ENCODE measurements at regions not wholly inside any gene's neighbourhood (a gene's known extent, or its start where the extent isn't known, plus 50 kb on each side); places are given as distances from the start of the nearest gene placed in this dataset.

DNA sequence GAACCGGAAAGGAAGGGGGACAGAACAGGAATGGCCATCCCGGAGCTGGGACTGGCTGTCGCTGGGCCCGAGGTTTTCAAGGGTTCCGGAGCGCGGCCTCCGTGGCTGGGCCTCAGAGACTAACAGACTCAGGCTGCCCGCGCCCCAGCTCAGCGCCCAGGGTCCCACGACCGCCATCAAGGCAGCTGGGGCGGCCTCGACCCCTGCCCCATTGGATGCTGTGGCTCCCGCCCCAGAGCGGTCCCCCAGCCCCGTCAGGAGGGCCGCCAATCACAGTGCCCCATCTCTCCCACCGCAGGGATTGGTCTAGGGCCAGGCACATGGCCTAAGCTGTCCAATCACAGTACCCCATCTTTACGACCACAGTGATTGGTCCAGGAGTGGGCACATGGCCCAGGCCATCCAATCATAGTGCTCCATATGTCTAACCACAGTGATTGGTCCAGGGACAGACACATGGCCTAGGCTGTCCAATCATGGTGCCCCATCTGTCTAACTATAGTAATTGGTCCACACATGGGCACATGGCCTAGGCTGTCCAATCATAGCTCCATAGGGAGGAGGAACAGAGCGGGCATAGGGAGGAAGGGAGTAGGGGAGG lies 105.3 kb upstream of the NKX1-1 start:
- no peak for DNase-seq (ENCODE audit: low read depth in 2 of 2)

DNA sequence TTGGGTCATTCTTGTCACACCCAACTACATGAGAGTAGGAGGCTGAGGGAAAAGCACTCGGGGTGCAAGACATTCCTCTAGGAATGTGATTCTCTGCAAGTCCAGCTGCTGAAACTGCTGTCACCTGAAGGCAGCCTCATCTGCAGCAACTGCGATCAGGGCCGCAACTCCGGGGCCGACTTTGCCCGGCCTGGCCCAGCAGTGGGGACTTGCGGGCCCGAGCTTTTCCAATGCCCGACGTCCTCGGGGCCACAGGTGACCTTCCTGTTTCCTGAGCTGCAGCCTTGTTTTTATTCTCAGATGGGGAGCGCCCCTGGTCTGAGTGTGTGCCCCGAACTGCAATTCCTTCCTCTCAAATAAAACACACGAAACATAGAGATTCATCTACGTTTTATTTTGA lies 104.7 kb upstream of the NKX1-1 start:
- no peak for DNase-seq (ENCODE audit: low read depth in 2 of 2)

GRCh38 chr4:1509366-1509765 lies 103.1 kb upstream of the NKX1-1 start:
- DNase-seq (ENCODE audit: low read depth in 2 of 2) = no peak

DNA sequence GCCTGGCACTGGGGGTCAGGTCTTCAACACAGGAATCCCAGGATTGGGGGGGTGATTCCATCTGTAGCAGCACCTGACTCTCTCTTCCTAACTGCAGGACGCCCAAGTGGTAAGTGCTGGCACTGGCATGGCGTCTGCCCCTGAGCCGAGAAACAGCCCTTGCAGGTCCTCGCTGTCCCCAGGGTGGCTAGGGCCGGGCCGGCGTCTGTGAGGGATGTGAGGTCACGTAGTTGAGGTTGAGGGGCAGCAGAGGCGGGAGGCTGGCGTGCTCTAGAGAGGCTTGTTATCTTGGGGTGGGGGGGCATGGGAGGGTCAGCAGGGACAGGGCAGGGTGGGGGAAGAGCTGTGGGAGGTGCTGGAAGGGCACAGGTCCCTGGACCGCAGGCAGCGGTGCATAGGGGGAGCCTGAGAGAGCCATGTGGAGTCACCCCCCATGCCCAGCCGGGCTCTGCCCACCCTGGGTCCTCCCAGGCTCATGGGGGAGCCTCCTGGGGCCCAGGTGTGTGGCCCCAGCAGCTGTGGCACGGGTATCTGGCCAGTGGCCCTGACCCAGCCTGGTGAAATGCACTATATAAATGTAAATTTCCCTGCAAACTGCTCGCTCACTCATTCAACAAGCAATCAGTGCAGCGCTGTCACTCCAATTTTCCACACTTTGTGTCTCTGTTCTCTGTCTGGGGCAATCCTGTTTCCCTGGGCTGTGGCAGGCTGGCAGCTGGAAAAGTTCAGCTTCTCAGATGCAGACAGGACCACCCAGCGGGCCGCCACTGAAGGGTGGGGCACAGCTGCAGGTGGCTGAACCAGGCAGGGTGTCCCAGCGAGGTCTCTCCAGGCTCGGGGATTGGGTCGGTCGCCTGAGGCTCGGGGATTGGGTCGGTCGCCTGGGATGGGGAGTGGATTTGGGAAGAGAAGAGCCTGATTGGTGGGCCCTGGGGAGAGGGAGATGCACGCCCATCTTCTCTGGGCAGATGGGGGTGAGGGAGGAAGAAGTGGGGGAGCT lies 102.2 kb upstream of the NKX1-1 start:
- no peak for DNase-seq (ENCODE audit: low read depth in 2 of 2)

DNA sequence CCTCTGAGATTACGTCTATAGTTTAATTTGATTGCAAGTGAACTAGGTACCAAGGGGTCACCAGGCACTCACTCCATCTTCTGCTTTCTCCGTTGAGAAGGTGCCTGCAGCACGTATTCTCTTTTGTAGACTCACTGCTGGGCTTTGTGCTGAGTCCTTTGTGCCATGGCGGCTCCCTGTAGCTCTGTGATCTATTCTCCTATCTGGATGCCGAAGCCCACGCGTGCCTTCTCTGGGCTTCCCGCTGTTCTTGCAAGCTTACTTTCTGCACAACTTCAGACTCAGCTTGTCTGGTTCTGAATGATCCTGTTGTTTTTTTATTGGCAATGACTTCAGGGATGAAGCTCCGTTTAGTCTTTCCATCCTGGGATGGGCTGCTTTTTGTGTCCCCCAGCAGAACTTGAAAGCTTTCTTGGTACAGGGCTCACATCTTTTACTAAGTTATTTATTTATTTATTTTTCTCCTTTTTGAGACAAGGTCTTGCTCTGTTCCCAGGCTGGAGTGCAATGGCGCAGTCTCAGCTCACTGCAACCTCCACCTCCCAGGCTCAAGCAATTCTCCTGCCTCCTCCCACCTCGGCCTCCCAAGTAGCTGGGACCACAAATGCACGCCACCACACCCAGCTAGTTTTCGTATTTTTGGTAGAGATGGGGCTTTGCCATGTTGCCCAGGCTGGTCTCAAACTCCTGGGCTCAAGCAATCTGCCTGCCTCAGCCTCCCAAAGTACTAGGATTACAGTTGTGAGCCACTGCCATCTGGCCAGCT lies 100.9 kb upstream of the NKX1-1 start:
- no peak for DNase-seq (ENCODE audit: low read depth in 2 of 2)

DNA sequence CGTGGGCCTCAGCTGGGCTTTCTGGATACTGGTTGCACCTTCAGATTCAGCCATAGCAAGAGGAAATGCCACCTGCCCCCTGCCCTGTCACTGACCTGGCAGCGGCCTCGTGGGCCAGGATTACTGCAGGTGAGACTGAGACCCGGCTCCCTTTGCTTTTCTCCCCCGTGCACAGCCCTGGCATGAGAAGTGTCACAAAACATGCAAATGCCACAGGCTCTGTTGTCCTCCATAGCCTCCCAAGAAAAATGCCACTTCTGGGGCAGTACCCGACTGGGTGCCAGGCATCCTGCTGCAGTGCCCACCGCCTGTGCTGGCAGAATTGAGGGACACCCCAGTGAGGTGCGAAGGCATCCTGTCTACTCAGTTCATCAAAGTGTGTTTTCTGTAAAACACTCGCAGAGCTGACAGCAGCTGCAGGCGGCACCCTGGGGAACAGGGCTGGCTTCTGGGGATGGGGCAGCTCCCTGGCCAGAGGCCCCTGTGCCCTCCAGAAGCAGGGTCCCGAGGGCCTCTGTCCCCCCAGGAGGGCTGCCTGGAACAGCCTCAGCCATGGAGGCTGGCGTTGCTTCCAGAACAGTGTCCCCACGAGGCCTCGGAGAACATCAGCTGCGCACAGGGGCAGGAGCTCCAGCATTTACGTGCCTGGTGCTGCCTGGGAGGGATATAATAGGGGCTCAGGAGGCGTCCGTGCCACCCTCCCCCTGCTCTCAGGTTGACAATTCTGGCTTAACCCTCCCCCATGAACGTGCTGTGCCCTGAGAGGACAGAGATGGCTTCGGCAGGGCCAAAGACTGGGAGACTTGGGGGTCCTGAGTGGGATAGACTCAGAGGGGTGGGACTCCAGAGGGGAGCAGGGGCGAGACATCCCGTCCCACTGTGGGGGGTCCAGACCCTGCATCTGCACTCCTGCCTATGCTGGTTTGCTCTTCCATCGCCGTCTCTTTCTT lies 99.5 kb upstream of the NKX1-1 start:
- no peak for DNase-seq (ENCODE audit: low read depth in 2 of 2)

DNA sequence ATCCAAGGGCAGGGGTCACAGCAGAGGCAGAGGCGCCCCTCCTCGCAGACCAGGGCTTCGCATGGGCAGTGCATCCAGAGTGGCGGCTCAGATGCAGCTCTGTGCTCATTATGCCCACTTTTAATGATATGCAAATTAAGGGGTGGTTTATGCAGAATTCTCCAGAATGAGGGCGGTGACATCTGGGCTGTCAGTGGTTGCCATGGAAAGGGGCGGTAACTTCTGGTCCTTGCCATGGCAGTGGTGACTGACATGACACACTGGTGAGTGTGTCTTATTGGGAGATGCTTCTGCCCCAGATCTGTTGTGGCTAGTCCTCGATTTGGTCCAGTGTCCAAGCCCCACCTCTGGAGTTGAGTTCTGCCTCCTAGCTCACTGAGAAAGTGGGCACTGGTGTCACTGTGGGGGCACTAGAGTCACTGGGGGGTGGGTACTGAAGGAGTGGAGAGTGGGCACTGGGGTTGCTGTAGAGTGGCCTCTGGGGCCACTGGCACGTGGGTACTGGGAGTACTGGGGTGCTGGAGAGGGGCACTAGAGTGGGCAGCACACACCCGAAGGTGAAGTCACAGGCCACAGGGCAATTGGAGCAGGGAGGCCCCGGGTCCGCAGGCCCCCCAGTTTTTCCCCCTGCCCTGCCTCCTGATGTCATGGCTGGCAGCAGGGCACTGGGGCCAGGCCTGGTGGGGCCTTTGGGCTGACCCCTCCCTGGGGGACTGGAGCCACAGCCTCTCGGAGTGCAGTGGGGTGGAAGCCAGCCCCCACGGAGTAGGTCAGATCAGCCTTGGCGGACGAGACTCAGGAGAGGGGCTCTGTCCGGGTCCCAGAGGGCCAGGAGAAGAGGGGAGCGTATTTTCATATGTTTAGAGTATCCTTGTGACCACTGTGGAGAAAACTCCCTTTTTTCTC lies 98.6 kb upstream of the NKX1-1 start:
- DNase-seq (ENCODE audit: low read depth in 2 of 2) = no peak

DNA sequence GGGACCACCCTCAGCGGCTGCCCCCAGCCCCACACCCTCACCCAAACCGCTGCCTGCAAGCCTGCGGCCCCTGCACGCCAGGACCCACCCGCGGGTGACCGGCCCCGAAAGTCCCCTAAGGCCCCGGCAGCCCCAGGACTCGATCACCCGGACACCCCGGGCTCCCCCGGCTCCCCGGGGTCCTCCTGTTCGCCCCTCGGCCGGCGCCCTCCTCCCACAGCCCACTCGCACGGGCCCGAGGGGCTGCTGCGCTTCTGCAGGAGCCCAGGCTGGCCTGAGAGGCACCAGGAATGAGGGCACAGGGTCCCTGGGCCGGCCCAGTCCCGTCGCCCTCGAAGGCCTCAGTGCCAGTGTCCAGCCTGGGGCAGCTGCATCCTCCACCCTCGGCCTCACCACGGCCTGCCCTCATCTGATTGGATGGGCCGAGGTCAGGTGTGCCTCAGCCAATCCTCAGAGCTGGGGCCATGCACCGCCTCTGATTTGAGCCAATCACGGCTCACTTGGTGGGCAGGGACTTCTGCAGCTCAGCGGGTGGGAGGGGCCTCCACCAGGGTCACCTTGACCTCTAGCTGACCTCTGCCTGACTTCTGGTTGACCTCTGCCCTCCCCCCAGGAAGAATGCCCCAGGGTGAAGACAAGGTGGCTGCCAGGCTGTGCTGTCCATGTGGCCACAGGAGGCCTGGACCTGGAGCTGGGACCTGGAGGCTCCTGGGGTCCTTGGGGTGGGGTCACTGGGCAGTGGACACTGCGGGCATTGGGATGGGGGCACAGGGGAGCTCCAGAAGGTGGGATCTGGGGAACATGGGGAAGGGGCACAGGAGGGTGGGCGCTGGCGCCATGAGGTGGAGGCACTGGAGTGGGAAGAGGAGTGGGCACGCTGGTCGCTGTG lies 97.6 kb upstream of the NKX1-1 start:
- no peak for DNase-seq (ENCODE audit: low read depth in 2 of 2)

- no peak for DNase-seq (ENCODE audit: low read depth in 2 of 2)
Observed at GRCh38 chr4:1502976-1503375, 96.7 kb upstream of the NKX1-1 start.

DNA sequence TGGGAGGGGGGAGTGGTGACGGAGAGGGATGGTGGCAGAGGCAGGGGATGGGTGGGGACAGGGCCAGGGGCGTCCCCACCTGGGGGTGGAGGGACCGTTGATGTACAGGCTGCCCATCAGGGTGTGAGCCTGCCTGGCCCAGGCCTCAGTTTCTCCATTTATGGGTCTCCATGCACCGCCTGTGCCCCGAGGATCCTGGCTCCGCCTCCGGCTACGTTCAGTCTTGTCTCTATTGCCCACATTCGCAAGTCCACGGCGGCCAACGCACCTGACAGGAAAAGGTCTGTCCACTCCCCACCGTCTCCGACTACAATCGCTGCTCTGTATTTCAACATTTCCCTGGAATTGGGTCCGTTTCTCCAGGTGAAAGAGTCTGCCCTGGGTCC lies 96.3 kb upstream of the NKX1-1 start:
- DNase-seq (ENCODE audit: low read depth in 2 of 2) = no peak

GRCh38 chr4:1501754-1502500 lies 95.7 kb upstream of the NKX1-1 start:
- DNase-seq (ENCODE audit: low read depth in 2 of 2) = no peak

GRCh38 chr4:1500966-1501753 lies 94.9 kb upstream of the NKX1-1 start:
- DNase-seq (ENCODE audit: low read depth in 2 of 2) = no peak

- DNase-seq (ENCODE audit: low read depth in 2 of 2) = no peak
Observed at GRCh38 chr4:1500231-1500965, 94.2 kb upstream of the NKX1-1 start.

GRCh38 chr4:1499465-1499864 lies 93.2 kb upstream of the NKX1-1 start:
- DNase-seq (ENCODE audit: low read depth in 2 of 2) = no peak

DNA sequence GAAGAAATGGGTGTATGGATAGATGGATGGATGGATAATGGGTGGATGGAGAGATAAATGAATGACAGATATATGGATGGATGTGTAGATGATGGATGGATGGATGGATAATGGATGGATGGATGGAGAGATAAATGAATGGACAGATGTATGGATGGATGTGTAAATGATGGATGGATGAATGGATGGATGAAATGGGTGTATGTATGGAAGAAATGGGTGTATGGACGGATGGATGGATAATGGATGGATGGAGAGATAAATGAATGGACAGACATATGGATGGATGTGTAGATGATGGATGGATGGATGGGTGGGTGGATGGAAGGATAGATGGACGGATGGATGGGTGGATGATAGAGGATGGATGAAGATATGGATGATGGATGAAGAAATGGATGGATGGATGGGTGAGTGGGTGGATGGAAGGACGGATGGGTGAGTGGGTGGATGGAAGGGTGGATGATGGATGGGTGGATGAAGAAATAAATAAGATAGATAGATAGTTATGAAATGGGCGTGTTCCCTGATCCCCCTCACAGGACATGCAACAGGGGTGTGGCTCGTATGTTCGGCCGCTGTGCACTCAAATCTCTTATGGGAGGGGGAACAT lies 91.1 kb upstream of the NKX1-1 start:
- no peak for DNase-seq (ENCODE audit: low read depth in 2 of 2)

- DNase-seq (ENCODE audit: low read depth in 2 of 2) = no peak
Observed at GRCh38 chr4:1496116-1496642, 89.9 kb upstream of the NKX1-1 start.
